GM12878 (cell line): ENCODE measurements at regions not wholly inside any gene's neighbourhood (a gene's known extent, or its start where the extent isn't known, plus 50 kb on each side); places are given as distances from the start of the nearest gene placed in this dataset.

Experiments
- ATAC-seq: fragments of 200-7000 bp; cut with Tn5 transposase; 3 replicates; pipeline ENCODE4 v1.9.1; 2020; ENCODE audit warnings: mild to moderate bottlenecking, moderate library complexity
- BruUV-seq: library from RNA; stranded (reverse); fragments of 400-500 nt; replicated peaks from 2 replicates; lab custom pipeline; 2021; lab: Mats Ljungman, UMichigan
- CTCF ChIA-PET: fragments of 300-600 bp; sonication (Branson Sonifier 250); formaldehyde crosslinking; extraction: SDS; loops from one replicate; lab custom pipeline; 2021; ENCODE audit warnings: inconsistent platforms; lab: Yijun Ruan, JAX
- POLR2A ChIA-PET: fragments of 350-600 bp; formaldehyde crosslinking; extraction: SDS; loops from one replicate; lab custom pipeline; 2021; ENCODE audit warnings: inconsistent platforms; lab: Charles Lee
- RAD21 ChIA-PET: fragments of 300-600 bp; sonication (Branson Sonifier 250); formaldehyde crosslinking; loops from one replicate; lab custom pipeline; 2023; ENCODE audit warnings: antibody characterized with exemption; ENCODE audit not compliant: unreplicated experiment; lab: Charles Lee
- SMC1A ChIA-PET: fragments of 300-600 bp; sonication (Branson Sonifier 250); formaldehyde crosslinking; loops from one replicate; lab custom pipeline; 2023; ENCODE audit not compliant: unreplicated experiment, uncharacterized antibody; lab: Charles Lee
- DNase-seq: peaks from one replicate; pipeline ENCODE4 v3.0.0-alpha.2; 2011; ENCODE audit warnings: low read depth, low spot score
- FAIRE-seq: peaks from 3 replicates; lab custom pipeline; 2011; peaks lifted over from hg19 to GRCh38; lab: Jason Lieb, UNC
- H2AFZ ChIP-seq: 2 replicates; pipeline ENCODE4 v1.6.0; 2011; ENCODE audit warnings: low read depth, low read length, control low read depth; ENCODE audit not compliant: control insufficient read depth
- H3K27ac ChIP-seq: 2 replicates; pipeline ENCODE4 v1.5.1; 2011; ENCODE audit warnings: control low read depth; ENCODE audit not compliant: control insufficient read depth, insufficient read depth
- H3K27me3 ChIP-seq, 2 experiments: replicated peaks in 1 of 2; 2 replicates each; pipeline versions ENCODE4 v1.6.0 to v1.6.1; 2011; ENCODE audit warnings: low read length in 1 of 2; ENCODE audit not compliant: control insufficient read depth in 2 of 2, insufficient read depth in 2 of 2
- H3K36me3 ChIP-seq, 2 experiments: 2 replicates each; pipeline ENCODE4 v1.5.1; 2011; ENCODE audit warnings: low read length in 1 of 2; ENCODE audit not compliant: control insufficient read depth in 2 of 2, insufficient read depth in 2 of 2
- H3K4me1 ChIP-seq: 2 replicates; pipeline ENCODE4 v1.6.1; 2011; ENCODE audit warnings: mild to moderate bottlenecking, low read length, moderate library complexity, mixed read lengths; ENCODE audit not compliant: control insufficient read depth, insufficient read depth
- H3K4me2 ChIP-seq: 2 replicates; pipeline ENCODE4 v1.6.0; 2011; ENCODE audit warnings: control low read depth; ENCODE audit not compliant: control insufficient read depth, insufficient read depth
- H3K4me3 ChIP-seq: fragments of 200-600 bp; sonication (generic); 2 replicates; pipeline ENCODE4 v1.5.1; 2016
- H3K79me2 ChIP-seq: 2 replicates; pipeline ENCODE4 v1.6.0; 2011; ENCODE audit warnings: low read length; ENCODE audit not compliant: control insufficient read depth, insufficient read depth
- H3K9ac ChIP-seq: 2 replicates; pipeline ENCODE4 v1.8.0; 2011; ENCODE audit warnings: low read length, control low read depth, mixed read lengths; ENCODE audit not compliant: control insufficient read depth, insufficient read depth
- H3K9me3 ChIP-seq: replicated peaks from 3 replicates; pipeline ENCODE4 v1.5.1; 2011; ENCODE audit warnings: mild to moderate bottlenecking, low read length; ENCODE audit not compliant: control insufficient read depth, insufficient read depth
- H4K20me1 ChIP-seq: 2 replicates; pipeline ENCODE4 v1.6.0; 2011; ENCODE audit not compliant: control insufficient read depth, insufficient read depth
- ATF2 ChIP-seq: IDR thresholded peaks from 2 replicates; pipeline ENCODE4 v1.6.1; 2012; ENCODE audit warnings: low read length, inconsistent platforms
- E4F1 ChIP-seq: fragments of 450-650 bp; IDR thresholded peaks from 2 replicates; pipeline ENCODE4 v1.6.1; 2018; ENCODE audit warnings: borderline replicate concordance, mild to moderate bottlenecking; ENCODE audit not compliant: partially characterized antibody
- EED ChIP-seq: sonication (generic); IDR thresholded peaks from 2 replicates; pipeline ENCODE4 v1.6.1; 2016; ENCODE audit warnings: antibody characterized with exemption, low read depth
- FOXK2 ChIP-seq: fragments of 450-650 bp; IDR thresholded peaks from 2 replicates; pipeline ENCODE4 v1.6.1; 2017; ENCODE audit warnings: mild to moderate bottlenecking, moderate library complexity
- IKZF2 ChIP-seq, 2 experiments: fragments of 450-650 bp; IDR thresholded peaks; 2 replicates each; pipeline ENCODE4 v1.6.1; 2017; ENCODE audit warnings: mild to moderate bottlenecking in 2 of 2, moderate library complexity in 2 of 2
- JUNB ChIP-seq: IDR thresholded peaks from 2 replicates; pipeline ENCODE4 v1.6.1; 2016; ENCODE audit warnings: antibody characterized with exemption, mild to moderate bottlenecking
- PKNOX1 ChIP-seq: fragments of 450-650 bp; IDR thresholded peaks from 2 replicates; pipeline ENCODE4 v1.6.1; 2016; ENCODE audit warnings: mild to moderate bottlenecking
- RCOR1 ChIP-seq: conservative IDR thresholded peaks from 2 replicates; pipeline ENCODE4 v1.6.1; 2012; ENCODE audit warnings: low read depth, low read length, improper control_type of control experiment
- SMAD1 ChIP-seq: fragments of 450-650 bp; IDR thresholded peaks from 2 replicates; pipeline ENCODE4 v1.6.1; 2018; ENCODE audit warnings: mild to moderate bottlenecking, low read depth; ENCODE audit not compliant: partially characterized antibody
- ZBTB40 ChIP-seq: fragments of 450-650 bp; IDR thresholded peaks from 2 replicates; pipeline ENCODE4 v1.6.1; 2016; ENCODE audit warnings: mild to moderate bottlenecking, moderate library complexity, borderline replicate concordance
- ZZZ3 ChIP-seq: IDR thresholded peaks from 2 replicates; pipeline ENCODE4 v1.6.1; 2011; ENCODE audit warnings: low read depth; ENCODE audit not compliant: control insufficient read depth, insufficient read length
- WGBS: methylation state at CpG from one replicate; pipeline ENCODE4 v1.1.6; 2016; ENCODE audit warnings: low lambda C conversion rate; ENCODE audit not compliant: insufficient replicate concordance, insufficient coverage; ENCODE audit errors: missing lambda C conversion rate; 5-methylcytosine and 5-hydroxymethylcytosine counted together
- in situ Hi-C: fragments of 300-500 bp; cut with MboI; formaldehyde crosslinking; loops from 9 replicates; pipeline ENCODE4 v1.14.3; 2018; ENCODE audit warnings: mixed read lengths
- intact Hi-C: fragments of 100-400 bp; cut with micrococcal nuclease; formaldehyde crosslinking; loops from one replicate; pipeline ENCODE4 v1.14.2; 2022; ENCODE audit not compliant: unreplicated experiment

GRCh38 chr14:99100497-99101270 lies 171.3 kb downstream of the BCL11B start:
- ChIA-PET RAD21 (no interaction called here), SMC1A (no interaction called here)
- no peak for TF ChIP-seq IKZF2 (IDR thresholded peaks at IDR 0.05)
- no peak for TF ChIP-seq EED
- TF ChIP-seq JUNB: no peak
- TF ChIP-seq ZBTB40: no peak
- no peak for TF ChIP-seq SMAD1
- no peak for TF ChIP-seq RCOR1
- TF ChIP-seq PKNOX1: no peak
- TF ChIP-seq FOXK2: no peak
- TF ChIP-seq E4F1: no peak
- TF ChIP-seq ATF2: no peak
- TF ChIP-seq ZZZ3: no peak
- TF ChIP-seq, all 136 proteins: peak for 0
- FAIRE-seq: no peak
- no peak for DNase-seq
- no peaks in the 10 kb centered on the region for H3K4me1 ChIP-seq
- no peaks in the 10 kb centered on the region for H3K27me3 ChIP-seq
- H3K27ac ChIP-seq: no peak overlapping the region
- H4K20me1 ChIP-seq: no peaks in the 10 kb centered on the region
- no peak overlapping the region for H2AFZ ChIP-seq
- H3K79me2 ChIP-seq: no peaks in the 10 kb centered on the region
- no peak for ATAC-seq
- no peaks in the 10 kb centered on the region; the same call in 2 of the 3 replicates for H3K9me3 ChIP-seq
- 19% methylated on average over 7 of the region's 10 CpGs for WGBS
- ChIA-PET CTCF (no interaction called here), POLR2A (no interaction called here)
- in situ Hi-C loops (no loop called here), intact Hi-C loops (no loop called here)
- no peak overlapping the region for H3K4me2 ChIP-seq
- no peak overlapping the region for H3K9ac ChIP-seq
- no peak overlapping the region for H3K4me3 ChIP-seq
- no peaks in the 10 kb centered on the region for H3K36me3 ChIP-seq
- BruUV-seq: no TSS peak
